Psoas muscle (tissue), 7 donors: ENCODE measurements at regions not wholly inside any gene's neighbourhood (a gene's known extent, or its start where the extent isn't known, plus 50 kb on each side); places are given as distances from the start of the nearest gene placed in this dataset.

ENCODE experiments used
- ATAC-seq, 4 donors: fragments of 200-7000 bp; cut with Tn5 transposase; one replicate each; pipeline ENCODE4 v1.9.1; 2020; ENCODE audit warnings: moderate library complexity in 3 of 4, mild to moderate bottlenecking in 2 of 4
- DNase-seq, 2 donors: peaks; one replicate each; pipeline ENCODE4 v3.0.0-alpha.2; 2020
- H3K27ac ChIP-seq: fragments of 200-600 bp; one replicate; pipeline ENCODE4 v1.8.0; 2022
- H3K27me3 ChIP-seq, 3 donors: fragments of 200-600 bp in 1 of 3; one replicate each; pipeline versions ENCODE4 v1.6.1 to v1.8.0; 2013 to 2022; ENCODE audit warnings: low read length in 2 of 3, mild to moderate bottlenecking in 2 of 3, moderate library complexity in 1 of 3; ENCODE audit not compliant: insufficient read depth in 3 of 3
- H3K36me3 ChIP-seq, 2 donors: fragments of 200-600 bp in 1 of 2; one replicate each; pipeline versions ENCODE4 v1.6.1 to v1.8.0; 2013 to 2022; ENCODE audit warnings: low read depth in 1 of 2, mild to moderate bottlenecking in 1 of 2, moderate library complexity in 1 of 2; ENCODE audit not compliant: insufficient read depth in 1 of 2
- H3K4me1 ChIP-seq: fragments of 200-600 bp; one replicate; pipeline ENCODE4 v1.8.0; 2022
- H3K4me3 ChIP-seq: fragments of 200-600 bp; one replicate; pipeline ENCODE4 v1.8.0; 2022; ENCODE audit warnings: mild to moderate bottlenecking
- H3K9me3 ChIP-seq: fragments of 200-600 bp; one replicate; pipeline ENCODE4 v1.8.0; 2022
- CTCF ChIP-seq: fragments of 200-600 bp; IDR thresholded peaks from one replicate; pipeline ENCODE4 v1.8.0; 2022; ENCODE audit warnings: antibody characterized with exemption
- WGBS, 3 donors: extraction: QIAGEN DNeasy Blood & Tissue Kit; methylation state at CpG; one replicate each; pipeline versions ENCODE4 v1.1.6 to v1.1.7; 2013; 5-methylcytosine and 5-hydroxymethylcytosine counted together
- intact Hi-C, 2 donors: fragments of 100-400 bp; cut with DNase I; formaldehyde crosslinking; loops; one replicate each; pipeline versions ENCODE4 v1.11.0 to v1.14.2; 2022
- donor health status: healthy with polysubstance abuse.
- donor health status: DM: no; HTN: no; CAD: no; lungs with moderate emphysema.
- donor health status: Bipolar disorder and iron deficiency.
- donor health status: healthy.
- donor health status: DM: yes; HTN: yes; CAD: no.
- donor health status: DM: no; HTN: no; CAD: no.
- donor health status: DM: yes; HTN: yes; CAD: no.

- intact Hi-C loops: no loop called here
- H3K4me1 ChIP-seq: no peaks in the 10 kb centered on the region
Observed at GRCh38 chr20:10961651-10962288, 288.0 kb upstream of the JAG1 start.

GRCh38 chr20:10962937-10963336, 289.1 kb upstream of the JAG1 start:
- intact Hi-C loops: no loop called here
- no peaks in the 10 kb centered on the region for H3K9me3 ChIP-seq
- H3K4me3 ChIP-seq: no peak overlapping the region
- no peak overlapping the region for H3K27ac ChIP-seq
- 68 to 96% (median 87%) methylated on average over 3 of the region's 3 CpGs for WGBS, 3 donors
- no peaks in the 10 kb centered on the region for H3K4me1 ChIP-seq
- ATAC-seq (no peak), DNase-seq (no peak)
- TF ChIP-seq CTCF: no peak
- H3K36me3 ChIP-seq: no peaks in the 10 kb centered on the region
- H3K27me3 ChIP-seq: no peaks in the 10 kb centered on the region

More at GRCh38 chr20:10961651-10962288, 288.0 kb upstream of the JAG1 start:
- 57 to 66% (median 63%) methylated on average over 1 of the region's 1 CpG for WGBS, 3 donors
- Histone ChIP-seq H3K27me3 (no peaks in the 10 kb centered on the region), H3K4me3 (no peak overlapping the region), H3K27ac (no peak overlapping the region), H3K9me3 (no peaks in the 10 kb centered on the region), H3K36me3 (no peaks in the 10 kb centered on the region)
- TF ChIP-seq CTCF: no peak
- no peak for ATAC-seq
- DNase-seq: no peak

- Histone ChIP-seq H3K36me3 (no peaks in the 10 kb centered on the region), H3K4me1 (no peaks in the 10 kb centered on the region), H3K9me3 (no peaks in the 10 kb centered on the region), H3K4me3 (no peak overlapping the region), H3K27ac (no peak overlapping the region), H3K27me3 (no peaks in the 10 kb centered on the region)
- ATAC-seq (peak in 1 of 4 donors; percentile 32), DNase-seq (no peak)
- 67 to 76% (median 68%) methylated on average over 2 of the region's 2 CpGs for WGBS, 3 donors
- TF ChIP-seq CTCF: no peak
- intact Hi-C loops: no loop called here
Observed at GRCh38 chr20:10963717-10964266, 290.0 kb upstream of the JAG1 start.

- no peak overlapping the region for H3K4me3 ChIP-seq
- no peaks in the 10 kb centered on the region for H3K9me3 ChIP-seq
- ATAC-seq (peak in 2 of 4 donors; percentile 35 to 50), DNase-seq (no peak)
- no peak overlapping the region for H3K27ac ChIP-seq
- no peaks in the 10 kb centered on the region for H3K4me1 ChIP-seq
- intact Hi-C loops: no loop called here
- TF ChIP-seq CTCF: no peak
- H3K27me3 ChIP-seq: no peaks in the 10 kb centered on the region
- no peaks in the 10 kb centered on the region for H3K36me3 ChIP-seq
- 60 to 75% (median 62%) methylated on average over 4 of the region's 4 CpGs for WGBS, 3 donors
Observed at GRCh38 chr20:10965936-10966470, 292.2 kb upstream of the JAG1 start.
